ENCODE measurements at regions not wholly inside any gene's neighbourhood (a gene's known extent, or its start where the extent isn't known, plus 50 kb on each side); places are given as distances from the start of the nearest gene placed in this dataset.

- Histone ChIP-seq H3K36me3 (no peaks in the 10 kb centered on the region), H3K27me3 (no peaks in the 10 kb centered on the region), H3K9me3 (no peaks in the 10 kb centered on the region), H3K27ac (no peak overlapping the region), H3K4me1 (no peaks in the 10 kb centered on the region), H3K4me3 (no peak overlapping the region)
- ATAC-seq = no peak
- no peak for DNase-seq
- TF ChIP-seq, protein P1, sequence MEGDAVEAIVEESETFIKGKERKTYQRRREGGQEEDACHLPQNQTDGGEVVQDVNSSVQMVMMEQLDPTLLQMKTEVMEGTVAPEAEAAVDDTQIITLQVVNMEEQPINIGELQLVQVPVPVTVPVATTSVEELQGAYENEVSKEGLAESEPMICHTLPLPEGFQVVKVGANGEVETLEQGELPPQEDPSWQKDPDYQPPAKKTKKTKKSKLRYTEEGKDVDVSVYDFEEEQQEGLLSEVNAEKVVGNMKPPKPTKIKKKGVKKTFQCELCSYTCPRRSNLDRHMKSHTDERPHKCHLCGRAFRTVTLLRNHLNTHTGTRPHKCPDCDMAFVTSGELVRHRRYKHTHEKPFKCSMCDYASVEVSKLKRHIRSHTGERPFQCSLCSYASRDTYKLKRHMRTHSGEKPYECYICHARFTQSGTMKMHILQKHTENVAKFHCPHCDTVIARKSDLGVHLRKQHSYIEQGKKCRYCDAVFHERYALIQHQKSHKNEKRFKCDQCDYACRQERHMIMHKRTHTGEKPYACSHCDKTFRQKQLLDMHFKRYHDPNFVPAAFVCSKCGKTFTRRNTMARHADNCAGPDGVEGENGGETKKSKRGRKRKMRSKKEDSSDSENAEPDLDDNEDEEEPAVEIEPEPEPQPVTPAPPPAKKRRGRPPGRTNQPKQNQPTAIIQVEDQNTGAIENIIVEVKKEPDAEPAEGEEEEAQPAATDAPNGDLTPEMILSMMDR (IDR thresholded peaks at IDR 0.05) = no peak
- intact Hi-C loops (cut with DNase I) = no loop called here
Measured at GRCh38 chr16:13833515-13833914, 86.4 kb upstream of the ERCC4 start.

- Histone ChIP-seq H3K9me3 (no peaks in the 10 kb centered on the region), H3K4me1 (no peaks in the 10 kb centered on the region), H3K27me3 (no peaks in the 10 kb centered on the region), H3K36me3 (no peaks in the 10 kb centered on the region), H3K27ac (no peak overlapping the region), H3K4me3 (no peak overlapping the region)
- TF ChIP-seq, protein P1 (IDR thresholded peaks at IDR 0.05) = no peak
- DNase-seq (no peak), ATAC-seq (no peak)
- intact Hi-C loops (cut with DNase I) = no loop called here
Measured at GRCh38 chr16:13835387-13835786, 84.6 kb upstream of the ERCC4 start.

GRCh38 chr16:13835935-13836730, 83.8 kb upstream of the ERCC4 start:
- H3K27ac ChIP-seq = no peak overlapping the region
- DNase-seq (no peak), ATAC-seq (no peak)
- TF ChIP-seq, protein P1 (IDR thresholded peaks at IDR 0.05) = no peak
- no peaks in the 10 kb centered on the region for H3K36me3 ChIP-seq
- no peaks in the 10 kb centered on the region for H3K27me3 ChIP-seq
- no peaks in the 10 kb centered on the region for H3K9me3 ChIP-seq
- intact Hi-C loops (cut with DNase I) = no loop called here
- H3K4me1 ChIP-seq = no peaks in the 10 kb centered on the region
- no peak overlapping the region for H3K4me3 ChIP-seq

- no peaks in the 10 kb centered on the region for H3K9me3 ChIP-seq
- TF ChIP-seq, protein P1 (IDR thresholded peaks at IDR 0.05) = no peak
- ATAC-seq = no peak
- intact Hi-C loops (cut with DNase I) = no loop called here
- H3K27me3 ChIP-seq = no peaks in the 10 kb centered on the region
- H3K4me1 ChIP-seq = no peaks in the 10 kb centered on the region
- no peak overlapping the region for H3K4me3 ChIP-seq
- no peak overlapping the region for H3K27ac ChIP-seq
- DNase-seq = no peak
- H3K36me3 ChIP-seq = no peaks in the 10 kb centered on the region
Measured at GRCh38 chr16:13838401-13839190, 81.4 kb upstream of the ERCC4 start.

GRCh38 chr16:13839577-13839976, 80.4 kb upstream of the ERCC4 start:
- ATAC-seq (no peak), DNase-seq (no peak)
- Histone ChIP-seq H3K36me3 (no peaks in the 10 kb centered on the region), H3K9me3 (no peaks in the 10 kb centered on the region), H3K27ac (no peak overlapping the region), H3K4me1 (no peaks in the 10 kb centered on the region), H3K4me3 (no peak overlapping the region), H3K27me3 (no peaks in the 10 kb centered on the region)
- TF ChIP-seq, protein P1 (IDR thresholded peaks at IDR 0.05) = no peak
- intact Hi-C loops (cut with DNase I) = no loop called here

Measured in upper lobe of right lung (tissue), 1 donor.